GM23248 (cell line): ENCODE measurements at regions not wholly inside any gene's neighbourhood (a gene's known extent, or its start where the extent isn't known, plus 50 kb on each side); places are given as distances from the start of the nearest gene placed in this dataset.

ENCODE experiments used
- EZH2 ChIP-seq: fragments of 200-600 bp; sonication (generic); IDR thresholded peaks from 2 replicates; pipeline ENCODE4 v1.6.1; 2018; ENCODE audit warnings: antibody characterized with exemption, mild to moderate bottlenecking; ENCODE audit not compliant: insufficient read depth, poor library complexity, severe bottlenecking
- EZH2phosphoT487 ChIP-seq: fragments of 200-600 bp; sonication (generic); IDR thresholded peaks from 2 replicates; pipeline ENCODE4 v1.6.1; 2018; ENCODE audit warnings: antibody characterized with exemption, moderate library complexity, mild to moderate bottlenecking, low read depth; ENCODE audit not compliant: insufficient read depth

DNA sequence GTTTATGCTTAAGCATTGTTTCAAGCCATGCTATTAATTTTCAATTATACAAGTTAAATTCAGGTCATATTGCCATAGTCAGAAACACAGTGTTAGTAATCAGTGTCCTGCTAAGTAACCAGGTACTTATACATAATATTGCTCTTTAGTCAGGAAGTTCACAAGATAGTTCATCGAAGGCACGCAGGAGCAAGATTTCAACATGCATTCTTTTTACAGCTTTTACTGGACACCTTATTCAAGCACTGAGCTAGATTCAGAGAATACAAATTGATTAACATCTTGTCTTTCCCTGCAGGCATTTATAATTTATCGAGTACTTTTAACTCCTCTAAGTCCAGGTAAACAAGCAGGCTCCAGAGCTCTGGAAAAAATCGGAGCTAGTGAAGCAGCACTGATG is 202.3 kb upstream of the BRINP3 start:
- TF ChIP-seq EZH2phosphoT487 (no peak), EZH2 (no peak)
